ENCODE measurements at regions not wholly inside any gene's neighbourhood (a gene's known extent, or its start where the extent isn't known, plus 50 kb on each side); places are given as distances from the start of the nearest gene placed in this dataset.
"Not testable (repeated sequence)": the region's sequence is repeated elsewhere in the genome, so short reads cannot be mapped to it uniquely, and the experiment has no call there.

DNA sequence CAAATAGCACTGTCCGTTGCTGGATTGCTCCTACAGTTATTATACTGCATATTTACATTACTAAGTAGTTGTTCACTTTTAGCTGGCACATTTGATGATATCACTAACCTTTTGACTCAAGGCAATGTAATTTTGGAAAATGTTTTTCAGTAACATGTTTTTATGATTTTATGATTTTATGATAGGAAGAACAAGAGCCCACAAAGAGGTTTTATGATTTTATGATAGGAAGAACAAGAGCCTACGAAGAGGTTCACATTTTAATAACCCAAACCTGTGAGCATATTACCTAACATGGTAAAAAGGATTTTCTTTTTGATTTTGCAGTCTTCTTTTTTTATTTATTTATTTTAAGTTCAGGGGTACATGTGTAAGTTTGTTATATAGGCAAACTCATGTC is 172.3 kb upstream of the TPM1 start:
- Histone ChIP-seq H3K9me3 (ENCODE audit: low read depth, low read length, poor library complexity, severe bottlenecking) (no peaks in the 10 kb centered on the region), H3K27me3 (replicated peaks; ENCODE audit: insufficient read depth, low read depth, low read length, poor library complexity) (no peaks in the 10 kb centered on the region), H3K4me1 (ENCODE audit: insufficient read depth, low read length, poor library complexity, severe bottlenecking) (no peaks in the 10 kb centered on the region), H3K27ac (ENCODE audit: low read depth, low read length, poor library complexity, severe bottlenecking) (no peak overlapping the region), H3K36me3 (ENCODE audit: insufficient read depth, low read length, poor library complexity, severe bottlenecking) (no peaks in the 10 kb centered on the region), H3K4me3 (ENCODE audit: low read depth, low read length, poor library complexity, severe bottlenecking) (no peak overlapping the region)
- TF ChIP-seq EZH2 (IDR thresholded peaks at IDR 0.05; ENCODE audit: borderline replicate concordance, low read depth, low read length, poor library complexity, severe bottlenecking): no peak
- TF ChIP-seq, protein P1, sequence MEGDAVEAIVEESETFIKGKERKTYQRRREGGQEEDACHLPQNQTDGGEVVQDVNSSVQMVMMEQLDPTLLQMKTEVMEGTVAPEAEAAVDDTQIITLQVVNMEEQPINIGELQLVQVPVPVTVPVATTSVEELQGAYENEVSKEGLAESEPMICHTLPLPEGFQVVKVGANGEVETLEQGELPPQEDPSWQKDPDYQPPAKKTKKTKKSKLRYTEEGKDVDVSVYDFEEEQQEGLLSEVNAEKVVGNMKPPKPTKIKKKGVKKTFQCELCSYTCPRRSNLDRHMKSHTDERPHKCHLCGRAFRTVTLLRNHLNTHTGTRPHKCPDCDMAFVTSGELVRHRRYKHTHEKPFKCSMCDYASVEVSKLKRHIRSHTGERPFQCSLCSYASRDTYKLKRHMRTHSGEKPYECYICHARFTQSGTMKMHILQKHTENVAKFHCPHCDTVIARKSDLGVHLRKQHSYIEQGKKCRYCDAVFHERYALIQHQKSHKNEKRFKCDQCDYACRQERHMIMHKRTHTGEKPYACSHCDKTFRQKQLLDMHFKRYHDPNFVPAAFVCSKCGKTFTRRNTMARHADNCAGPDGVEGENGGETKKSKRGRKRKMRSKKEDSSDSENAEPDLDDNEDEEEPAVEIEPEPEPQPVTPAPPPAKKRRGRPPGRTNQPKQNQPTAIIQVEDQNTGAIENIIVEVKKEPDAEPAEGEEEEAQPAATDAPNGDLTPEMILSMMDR (conservative IDR thresholded peaks at IDR 0.05; ENCODE audit: low read depth, low read length): no peak
- ChIA-PET CTCF (no interaction called here), POLR2A (ENCODE audit: low non-redundant PET) (no interaction called here)
- DNase-seq (ENCODE audit: low spot score): no peak
- no TSS peak for BruUV-seq (replicated peaks)
- intact Hi-C loops (cut with micrococcal nuclease; ENCODE audit: unreplicated experiment): no loop called here

DNA sequence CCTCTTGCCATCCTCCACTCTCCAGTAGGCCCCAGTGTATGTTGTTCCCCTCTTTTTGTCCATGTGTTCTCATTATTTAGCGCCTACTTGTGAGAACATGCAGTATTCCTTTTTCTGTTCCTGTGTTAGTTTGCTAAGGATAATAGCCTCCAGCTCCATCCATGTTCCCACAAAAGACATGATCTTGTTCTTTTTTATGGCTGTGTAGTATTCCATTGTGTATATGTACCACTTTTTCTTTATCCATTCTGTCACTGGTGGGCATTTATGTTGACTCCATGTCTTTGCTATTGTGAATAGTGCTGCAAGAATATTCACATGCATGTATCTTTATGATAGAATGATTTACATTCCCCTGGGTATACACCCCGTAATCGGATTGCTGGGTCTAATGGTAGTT is 171.8 kb upstream of the TPM1 start:
- CTCF ChIA-PET; intact Hi-C loops (cut with micrococcal nuclease; ENCODE audit: unreplicated experiment); H3K27me3 ChIP-seq (replicated peaks; ENCODE audit: insufficient read depth, low read depth, low read length, poor library complexity); H3K9me3 ChIP-seq (ENCODE audit: low read depth, low read length, poor library complexity, severe bottlenecking); DNase-seq (ENCODE audit: low spot score); BruUV-seq (replicated peaks); H3K4me1 ChIP-seq (ENCODE audit: insufficient read depth, low read length, poor library complexity, severe bottlenecking); H3K36me3 ChIP-seq (ENCODE audit: insufficient read depth, low read length, poor library complexity, severe bottlenecking); H3K27ac ChIP-seq (ENCODE audit: low read depth, low read length, poor library complexity, severe bottlenecking); H3K4me3 ChIP-seq (ENCODE audit: low read depth, low read length, poor library complexity, severe bottlenecking): not testable (repeated sequence)
- POLR2A ChIA-PET (ENCODE audit: low non-redundant PET): interaction anchor here (0.7 kb wide), 1 partner anchor 461 kb away, joined by 3 read pairs; no protein-coding TSS in a partner anchor

DNA sequence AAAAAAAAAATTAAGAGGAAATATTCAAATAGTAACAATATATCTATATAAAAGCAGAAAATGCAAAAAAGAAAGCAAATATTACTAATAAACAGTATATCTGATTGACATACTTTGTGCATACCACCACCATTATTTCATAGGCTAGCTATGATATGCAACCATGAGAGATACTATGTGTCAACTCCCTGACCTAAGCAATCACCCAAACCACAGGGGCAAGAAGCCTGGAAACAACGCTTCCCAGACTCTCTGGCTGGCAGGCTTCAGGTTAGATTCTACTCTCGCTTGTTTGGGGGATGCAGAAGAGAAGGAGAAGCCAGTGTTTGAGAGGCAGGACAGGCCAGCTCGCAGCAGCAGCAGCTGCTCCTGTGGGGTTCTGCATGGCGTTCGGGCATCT is 169.3 kb upstream of the TPM1 start:
- ChIA-PET POLR2A (ENCODE audit: low non-redundant PET) (no interaction called here), CTCF (no interaction called here)
- no peaks in the 10 kb centered on the region for H3K36me3 ChIP-seq (ENCODE audit: insufficient read depth, low read length, poor library complexity, severe bottlenecking)
- no TSS peak for BruUV-seq (replicated peaks)
- H3K4me1 ChIP-seq (ENCODE audit: insufficient read depth, low read length, poor library complexity, severe bottlenecking): no peaks in the 10 kb centered on the region
- intact Hi-C loops (cut with micrococcal nuclease; ENCODE audit: unreplicated experiment): no loop called here
- H3K27me3 ChIP-seq (replicated peaks; ENCODE audit: insufficient read depth, low read depth, low read length, poor library complexity): no peaks in the 10 kb centered on the region
- H3K4me3 ChIP-seq (ENCODE audit: low read depth, low read length, poor library complexity, severe bottlenecking): no peak overlapping the region
- H3K27ac ChIP-seq (ENCODE audit: low read depth, low read length, poor library complexity, severe bottlenecking): no peak overlapping the region
- TF ChIP-seq EZH2 (IDR thresholded peaks at IDR 0.05; ENCODE audit: borderline replicate concordance, low read depth, low read length, poor library complexity, severe bottlenecking): no peak
- TF ChIP-seq, protein P1 (conservative IDR thresholded peaks at IDR 0.05; ENCODE audit: low read depth, low read length): no peak
- DNase-seq (ENCODE audit: low spot score): no peak
- H3K9me3 ChIP-seq (ENCODE audit: low read depth, low read length, poor library complexity, severe bottlenecking): no peaks in the 10 kb centered on the region

DNA sequence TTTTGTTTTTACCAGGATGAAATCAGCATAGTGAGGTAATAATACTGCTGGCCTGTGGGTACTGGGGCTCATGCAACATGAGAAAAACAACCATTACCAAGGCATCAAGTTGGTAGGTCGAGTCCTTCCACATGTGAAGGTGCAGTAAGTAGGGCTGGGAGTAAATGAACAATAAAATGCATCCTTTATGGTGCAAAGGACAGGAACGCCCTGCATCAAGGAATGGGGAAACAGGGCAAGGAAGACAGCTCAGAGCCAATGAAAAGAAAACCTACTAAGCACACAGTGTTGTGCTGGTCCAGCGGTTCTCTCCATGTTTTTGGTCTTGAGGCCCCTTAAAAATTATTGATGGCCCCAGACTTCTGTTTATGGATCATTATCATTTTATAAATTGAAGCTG is 168.5 kb upstream of the TPM1 start:
- CTCF ChIA-PET: no interaction called here
- TF ChIP-seq, protein P1 (conservative IDR thresholded peaks at IDR 0.05; ENCODE audit: low read depth, low read length): no peak
- TF ChIP-seq EZH2 (IDR thresholded peaks at IDR 0.05; ENCODE audit: borderline replicate concordance, low read depth, low read length, poor library complexity, severe bottlenecking): no peak
- H3K36me3 ChIP-seq (ENCODE audit: insufficient read depth, low read length, poor library complexity, severe bottlenecking): no peaks in the 10 kb centered on the region
- no peaks in the 10 kb centered on the region for H3K9me3 ChIP-seq (ENCODE audit: low read depth, low read length, poor library complexity, severe bottlenecking)
- H3K27me3 ChIP-seq (replicated peaks; ENCODE audit: insufficient read depth, low read depth, low read length, poor library complexity): no peaks in the 10 kb centered on the region
- no peak overlapping the region for H3K4me3 ChIP-seq (ENCODE audit: low read depth, low read length, poor library complexity, severe bottlenecking)
- BruUV-seq (replicated peaks): no TSS peak
- DNase-seq (ENCODE audit: low spot score): no peak
- intact Hi-C loops (cut with micrococcal nuclease; ENCODE audit: unreplicated experiment): no loop called here
- H3K4me1 ChIP-seq (ENCODE audit: insufficient read depth, low read length, poor library complexity, severe bottlenecking): no peaks in the 10 kb centered on the region
- POLR2A ChIA-PET (ENCODE audit: low non-redundant PET): no interaction called here
- no peak overlapping the region for H3K27ac ChIP-seq (ENCODE audit: low read depth, low read length, poor library complexity, severe bottlenecking)

Measured in A673 (cell line).